Astrocyte (in vitro differentiated cells and primary cell): ENCODE measurements at regions not wholly inside any gene's neighbourhood (a gene's known extent, or its start where the extent isn't known, plus 50 kb on each side); places are given as distances from the start of the nearest gene placed in this dataset.

ENCODE experiments used
- DNase-seq: peaks from one replicate; pipeline ENCODE4 v3.0.0-alpha.2; 2010; ENCODE audit warnings: low read depth
- FAIRE-seq: peaks from 2 replicates; lab custom pipeline; 2011; peaks lifted over from hg19 to GRCh38; lab: Jason Lieb, UNC
- H2AFZ ChIP-seq: 2 replicates; pipeline ENCODE4 v1.6.0; 2012; ENCODE audit warnings: low read depth, low read length, inconsistent platforms
- H3K27ac ChIP-seq: 2 replicates; pipeline ENCODE4 v1.5.1; 2011; ENCODE audit warnings: low read depth, low read length, inconsistent platforms
- H3K27me3 ChIP-seq: 2 replicates; pipeline ENCODE4 v1.6.0; 2011; ENCODE audit warnings: low read length, inconsistent platforms; ENCODE audit not compliant: insufficient read depth
- H3K36me3 ChIP-seq: 2 replicates; pipeline ENCODE4 v1.5.1; 2011; ENCODE audit warnings: low read length, inconsistent platforms; ENCODE audit not compliant: insufficient read depth
- H3K4me1 ChIP-seq: 2 replicates; pipeline ENCODE4 v1.5.1; 2011; ENCODE audit warnings: low read length, inconsistent platforms; ENCODE audit not compliant: insufficient read depth
- H3K4me2 ChIP-seq: 2 replicates; pipeline ENCODE4 v1.6.0; 2012; ENCODE audit warnings: low read length, inconsistent platforms
- H3K4me3 ChIP-seq: 2 replicates; pipeline ENCODE4 v1.5.1; 2011; ENCODE audit warnings: low read depth, mild to moderate bottlenecking, low read length, inconsistent platforms; ENCODE audit not compliant: insufficient read depth
- H3K79me2 ChIP-seq: 2 replicates; pipeline ENCODE4 v1.6.0; 2012; ENCODE audit warnings: mild to moderate bottlenecking, low read length, inconsistent platforms; ENCODE audit not compliant: insufficient read depth
- H3K9ac ChIP-seq: 2 replicates; pipeline ENCODE4 v1.6.0; 2012; ENCODE audit warnings: mild to moderate bottlenecking, low read length, inconsistent platforms
- H3K9me3 ChIP-seq: 2 replicates; pipeline ENCODE4 v1.5.1; 2012; ENCODE audit warnings: low read depth, mild to moderate bottlenecking, low read length, inconsistent platforms; ENCODE audit not compliant: insufficient read depth
- H4K20me1 ChIP-seq: 2 replicates; pipeline ENCODE4 v1.6.0; 2012; ENCODE audit warnings: low read length, inconsistent platforms; ENCODE audit not compliant: insufficient read depth
- H3K27ac Mint-ChIP-seq: one replicate; pipeline ENCODE4 v1.8.0; 2021; ENCODE audit warnings: mild to moderate bottlenecking, mixed read lengths; ENCODE audit not compliant: unreplicated experiment
- H3K27me3 Mint-ChIP-seq: one replicate; pipeline ENCODE4 v1.8.0; 2021; ENCODE audit warnings: low read depth, mixed read lengths; ENCODE audit not compliant: unreplicated experiment
- H3K36me3 Mint-ChIP-seq: one replicate; pipeline ENCODE4 v1.8.0; 2021; ENCODE audit warnings: low read depth, mixed read lengths; ENCODE audit not compliant: unreplicated experiment
- H3K4me1 Mint-ChIP-seq: one replicate; pipeline ENCODE4 v1.8.0; 2021; ENCODE audit warnings: low read depth, mixed read lengths; ENCODE audit not compliant: unreplicated experiment
- H3K4me3 Mint-ChIP-seq: one replicate; pipeline ENCODE4 v1.8.0; 2021; ENCODE audit warnings: mild to moderate bottlenecking, moderate library complexity, mixed read lengths; ENCODE audit not compliant: unreplicated experiment
- H3K9me3 Mint-ChIP-seq: one replicate; pipeline ENCODE4 v1.8.0; 2021; ENCODE audit warnings: mild to moderate bottlenecking, mixed read lengths; ENCODE audit not compliant: unreplicated experiment
- CTCF ChIP-seq: IDR thresholded peaks from 2 replicates; pipeline ENCODE4 v1.5.1; 2011; ENCODE audit warnings: low read depth, mild to moderate bottlenecking, inconsistent platforms, low read length, moderate library complexity; ENCODE audit not compliant: insufficient read depth
- EZH2 ChIP-seq: IDR thresholded peaks from 2 replicates; pipeline ENCODE4 v1.6.1; 2012; ENCODE audit warnings: mild to moderate bottlenecking, low read length, inconsistent platforms; ENCODE audit not compliant: insufficient read depth

GRCh38 chr9:69955536-69956355 lies 87.9 kb upstream of the MAMDC2 start:
- no peak for FAIRE-seq
- peaks cover 16% of the 10 kb centered on the region for H3K4me1 Mint-ChIP-seq

GRCh38 chr9:69961843-69962242 lies 81.8 kb upstream of the MAMDC2 start:
- Histone ChIP-seq H3K4me2 (no peak overlapping the region), H3K36me3 (no peaks in the 10 kb centered on the region), H3K4me3 (no peak overlapping the region), H3K4me1 (no peaks in the 10 kb centered on the region), H3K27me3 (no peaks in the 10 kb centered on the region), H3K79me2 (no peaks in the 10 kb centered on the region), H3K9me3 (no peaks in the 10 kb centered on the region), H2AFZ (no peak overlapping the region), H3K27ac (no peak overlapping the region), H3K9ac (no peak overlapping the region), H4K20me1 (no peaks in the 10 kb centered on the region)
- H3K36me3 Mint-ChIP-seq = no peaks in the 10 kb centered on the region
- DNase-seq = no peak
- TF ChIP-seq CTCF (no peak), EZH2 (no peak)
- no peak for FAIRE-seq
- no peak overlapping the region for H3K4me3 Mint-ChIP-seq
- no peaks in the 10 kb centered on the region for H3K9me3 Mint-ChIP-seq
- peaks cover 3% of the 10 kb centered on the region for H3K27me3 Mint-ChIP-seq
- no peak overlapping the region for H3K27ac Mint-ChIP-seq
- peaks cover 22% of the 10 kb centered on the region for H3K4me1 Mint-ChIP-seq

More at GRCh38 chr9:69955536-69956355, 87.9 kb upstream of the MAMDC2 start:
- H3K27ac Mint-ChIP-seq = no peak overlapping the region
- peaks cover 3% of the 10 kb centered on the region for H3K27me3 Mint-ChIP-seq
- Histone ChIP-seq H2AFZ (no peak overlapping the region), H3K36me3 (no peaks in the 10 kb centered on the region), H3K27me3 (no peaks in the 10 kb centered on the region), H3K27ac (no peak overlapping the region), H3K4me1 (peaks cover 12% of the 10 kb centered on the region), H3K79me2 (no peaks in the 10 kb centered on the region), H3K4me2 (no peak overlapping the region), H3K9me3 (no peaks in the 10 kb centered on the region), H4K20me1 (no peaks in the 10 kb centered on the region), H3K4me3 (no peak overlapping the region), H3K9ac (no peak overlapping the region)
- DNase-seq = no peak
- no peaks in the 10 kb centered on the region for H3K9me3 Mint-ChIP-seq
- peaks cover 1% of the 10 kb centered on the region for H3K36me3 Mint-ChIP-seq
- TF ChIP-seq EZH2 (no peak), CTCF (no peak)
- H3K4me3 Mint-ChIP-seq = no peak overlapping the region

- H3K4me1 Mint-ChIP-seq = peaks cover 22% of the 10 kb centered on the region
- Histone ChIP-seq H3K36me3 (no peaks in the 10 kb centered on the region), H2AFZ (peak overlapping the region; percentile 53), H3K4me1 (no peaks in the 10 kb centered on the region), H3K79me2 (no peaks in the 10 kb centered on the region), H3K4me3 (no peak overlapping the region), H3K4me2 (peak overlapping the region; percentile 61), H3K27ac (no peak overlapping the region), H3K9ac (peak overlapping the region; percentile 33), H4K20me1 (no peaks in the 10 kb centered on the region), H3K27me3 (no peaks in the 10 kb centered on the region), H3K9me3 (no peaks in the 10 kb centered on the region)
- H3K4me3 Mint-ChIP-seq = no peak overlapping the region
- no peaks in the 10 kb centered on the region for H3K27me3 Mint-ChIP-seq
- H3K27ac Mint-ChIP-seq = peak overlapping the region; percentile 9
- no peaks in the 10 kb centered on the region for H3K9me3 Mint-ChIP-seq
- DNase-seq (no peak), FAIRE-seq (peak; percentile 34)
- TF ChIP-seq EZH2 (no peak), CTCF (no peak)
- H3K36me3 Mint-ChIP-seq = no peaks in the 10 kb centered on the region
Observed at GRCh38 chr9:69963803-69964202, 79.8 kb upstream of the MAMDC2 start.
